HEK293 (cell line): ENCODE measurements at regions not wholly inside any gene's neighbourhood (a gene's known extent, or its start where the extent isn't known, plus 50 kb on each side); places are given as distances from the start of the nearest gene placed in this dataset.

ENCODE experiments used
- CTCF ChIA-PET: fragments of 350-600 bp; formaldehyde crosslinking; extraction: SDS; loops from one replicate; lab custom pipeline; 2021; ENCODE audit warnings: antibody characterized with exemption; lab: Yijun Ruan, JAX
- POLR2A ChIA-PET: fragments of 300-600 bp; formaldehyde crosslinking; extraction: SDS; loops from one replicate; lab custom pipeline; 2020; ENCODE audit warnings: antibody characterized with exemption, inconsistent platforms; lab: Yijun Ruan, JAX
- H3K27ac ChIP-seq: fragments of 200-500 bp; sonication (Bioruptor generic); 2 replicates; pipeline ENCODE4 v1.5.1; 2014; ENCODE audit warnings: low read depth, low read length, control low read depth, inconsistent platforms; ENCODE audit errors: extremely low read depth
- H3K36me3 ChIP-seq, 2 experiments: fragments of 200-500 bp in 1 of 2; sonication (Bioruptor generic) in 1 of 2; 1 replicate in 1 of 2; 2 replicates in 1 of 2; pipeline ENCODE4 v1.5.1; 2014 to 2017; ENCODE audit warnings: inconsistent platforms in 2 of 2, low read length in 2 of 2; ENCODE audit not compliant: control insufficient read depth in 2 of 2, insufficient read depth in 1 of 2
- H3K4me1 ChIP-seq: fragments of 200-500 bp; sonication (Bioruptor generic); 2 replicates; pipeline ENCODE4 v1.5.1; 2014; ENCODE audit warnings: mild to moderate bottlenecking, low read length, inconsistent platforms; ENCODE audit not compliant: control insufficient read depth, insufficient read depth
- H3K4me3 ChIP-seq: 2 replicates; pipeline ENCODE4 v1.5.1; 2011; ENCODE audit warnings: low read depth, mild to moderate bottlenecking, control low read depth, low read length, moderate library complexity
- H3K9me3 ChIP-seq: fragments of 200-500 bp; sonication (Bioruptor generic); 2 replicates; pipeline ENCODE4 v1.5.1; 2014; ENCODE audit warnings: low read depth, low read length, inconsistent platforms; ENCODE audit not compliant: control insufficient read depth, insufficient read depth
- KLF16 ChIP-seq: fragments of 450-650 bp; formaldehyde crosslinking; IDR thresholded peaks from 2 replicates; pipeline ENCODE4 v1.5.1; 2017; ENCODE audit warnings: missing biosample characterization, missing genetic modification characterization
- KLF8 ChIP-seq: fragments of 450-650 bp; formaldehyde crosslinking; IDR thresholded peaks from 2 replicates; pipeline ENCODE4 v1.5.1; 2016; ENCODE audit warnings: missing biosample characterization, missing genetic modification characterization
- SP2 ChIP-seq: fragments of 450-650 bp; formaldehyde crosslinking; IDR thresholded peaks from 2 replicates; pipeline ENCODE4 v1.5.1; 2016; ENCODE audit warnings: missing biosample characterization, missing genetic modification characterization
- TRIM28 ChIP-seq: IDR thresholded peaks from 2 replicates; pipeline ENCODE4 v1.6.1; 2011; ENCODE audit warnings: low read length, control low read depth, borderline replicate concordance
- ZBTB1 ChIP-seq: fragments of 450-650 bp; formaldehyde crosslinking; IDR thresholded peaks from 2 replicates; pipeline ENCODE4 v1.5.1; 2016; ENCODE audit warnings: missing biosample characterization, missing genetic modification characterization
- ZBTB48 ChIP-seq: fragments of 450-650 bp; formaldehyde crosslinking; IDR thresholded peaks from 2 replicates; pipeline ENCODE4 v1.5.1; 2016; ENCODE audit warnings: missing biosample characterization, missing genetic modification characterization
- ZFP41 ChIP-seq: fragments of 450-650 bp; formaldehyde crosslinking; IDR thresholded peaks from 2 replicates; pipeline ENCODE4 v1.5.1; 2016; ENCODE audit warnings: missing biosample characterization, missing genetic modification characterization, borderline replicate concordance
- ZIC2 ChIP-seq: fragments of 450-650 bp; formaldehyde crosslinking; IDR thresholded peaks from 2 replicates; pipeline ENCODE4 v1.5.1; 2016; ENCODE audit warnings: missing biosample characterization, missing genetic modification characterization
- ZNF175 ChIP-seq: fragments of 450-650 bp; formaldehyde crosslinking; IDR thresholded peaks from 2 replicates; pipeline ENCODE4 v1.5.1; 2016; ENCODE audit warnings: missing biosample characterization, missing genetic modification characterization
- ZNF202 ChIP-seq: fragments of 450-650 bp; formaldehyde crosslinking; IDR thresholded peaks from 2 replicates; pipeline ENCODE4 v1.5.1; 2016; ENCODE audit warnings: missing biosample characterization, missing genetic modification characterization, borderline replicate concordance
- ZNF24 ChIP-seq: fragments of 450-650 bp; formaldehyde crosslinking; IDR thresholded peaks from 2 replicates; pipeline ENCODE4 v1.5.1; 2016; ENCODE audit warnings: missing biosample characterization, missing genetic modification characterization
- ZNF324 ChIP-seq: fragments of 450-650 bp; formaldehyde crosslinking; IDR thresholded peaks from 2 replicates; pipeline ENCODE4 v1.5.1; 2016; ENCODE audit warnings: missing biosample characterization, missing genetic modification characterization
- ZNF341 ChIP-seq: fragments of 450-650 bp; formaldehyde crosslinking; IDR thresholded peaks from 2 replicates; pipeline ENCODE4; 2016; ENCODE audit warnings: low read depth, missing biosample characterization, missing genetic modification characterization
- ZNF366 ChIP-seq: fragments of 450-650 bp; formaldehyde crosslinking; conservative IDR thresholded peaks from 2 replicates; pipeline ENCODE4 v1.5.1; 2016; ENCODE audit warnings: missing biosample characterization, missing genetic modification characterization
- ZNF391 ChIP-seq: fragments of 450-650 bp; formaldehyde crosslinking; IDR thresholded peaks from 2 replicates; pipeline ENCODE4 v1.5.1; 2016; ENCODE audit warnings: low read depth, missing biosample characterization, missing genetic modification characterization, borderline replicate concordance
- ZNF513 ChIP-seq: fragments of 450-650 bp; IDR thresholded peaks from 2 replicates; pipeline ENCODE4 v1.5.1; 2018; ENCODE audit warnings: missing biosample characterization, missing genetic modification characterization
- ZNF544 ChIP-seq: fragments of 450-650 bp; formaldehyde crosslinking; IDR thresholded peaks from 2 replicates; pipeline ENCODE4 v1.5.0; 2017; ENCODE audit warnings: missing biosample characterization, missing genetic modification characterization
- ZNF560 ChIP-seq: fragments of 450-650 bp; formaldehyde crosslinking; IDR thresholded peaks from 2 replicates; pipeline ENCODE4 v1.5.1; 2017; ENCODE audit warnings: missing biosample characterization, missing genetic modification characterization, borderline replicate concordance
- ZNF626 ChIP-seq: fragments of 450-650 bp; sonication (Bioruptor Pico); formaldehyde crosslinking; IDR thresholded peaks from 2 replicates; pipeline ENCODE4 v1.5.1; 2018; ENCODE audit warnings: missing biosample characterization, missing genetic modification characterization, inconsistent platforms
- ZNF777 ChIP-seq: fragments of 450-650 bp; formaldehyde crosslinking; IDR thresholded peaks from 2 replicates; pipeline ENCODE4 v1.5.1; 2017; ENCODE audit warnings: missing biosample characterization, missing genetic modification characterization, borderline replicate concordance
- ZNF785 ChIP-seq: fragments of 450-650 bp; formaldehyde crosslinking; IDR thresholded peaks from 2 replicates; pipeline ENCODE4 v1.5.1; 2016; ENCODE audit warnings: missing biosample characterization, missing genetic modification characterization
- ZSCAN23 ChIP-seq: fragments of 450-650 bp; formaldehyde crosslinking; IDR thresholded peaks from 2 replicates; pipeline ENCODE4 v1.5.1; 2016; ENCODE audit warnings: missing biosample characterization, missing genetic modification characterization
- ZXDB ChIP-seq: fragments of 450-650 bp; formaldehyde crosslinking; IDR thresholded peaks from 2 replicates; pipeline ENCODE4 v1.5.1; 2016; ENCODE audit warnings: missing biosample characterization, missing genetic modification characterization
- TF ChIP-seq, protein P1 (sequence below): fragments of 450-650 bp; formaldehyde crosslinking; IDR thresholded peaks from 2 replicates; pipeline ENCODE4 v1.5.1; 2017; ENCODE audit warnings: missing biosample characterization, mild to moderate bottlenecking, missing genetic modification characterization, moderate library complexity
- TF ChIP-seq, protein P2 (sequence below): fragments of 450-650 bp; IDR thresholded peaks from 2 replicates; pipeline ENCODE4 v1.5.1; 2018; ENCODE audit warnings: missing biosample characterization, mild to moderate bottlenecking, missing genetic modification characterization
- TF ChIP-seq, protein P3 (sequence below): fragments of 450-650 bp; formaldehyde crosslinking; IDR thresholded peaks from 2 replicates; pipeline ENCODE4 v1.5.1; 2016; ENCODE audit warnings: missing biosample characterization, missing genetic modification characterization

DNA sequence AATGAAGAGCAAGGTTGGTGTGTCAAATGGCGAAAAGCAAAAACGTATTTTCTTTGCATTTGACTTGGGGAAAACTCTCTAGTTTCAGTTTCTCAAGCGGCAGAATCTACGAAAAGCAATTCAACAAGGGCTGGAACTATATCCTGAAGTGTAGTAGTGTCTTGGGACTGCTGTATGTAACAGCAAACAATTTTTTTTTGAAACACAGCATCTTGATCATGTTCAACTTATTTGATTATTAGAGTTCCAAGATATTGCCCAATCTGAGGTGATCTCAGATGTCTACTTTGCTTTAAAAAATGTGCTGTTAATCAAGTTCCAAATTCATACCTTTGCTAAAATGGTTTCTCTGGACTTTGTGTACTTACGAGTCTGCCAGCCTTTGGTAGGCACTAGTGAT, 120.6 kb downstream of the ZWINT start:
- Histone ChIP-seq H3K4me3 (no peak overlapping the region), H3K9me3 (no peaks in the 10 kb centered on the region), H3K4me1 (no peaks in the 10 kb centered on the region), H3K27ac (no peak overlapping the region), H3K36me3 (no peaks in the 10 kb centered on the region)
- CTCF ChIA-PET: no interaction called here
- TF ChIP-seq KLF8 (no peak), ZNF202 (no peak), ZBTB1 (no peak), ZNF24 (no peak), ZNF544 (tag by site-specific recombination) (no peak), ZIC2 (tag by site-specific recombination) (no peak), ZNF560 (tag by site-specific recombination) (no peak), ZXDB (tag by site-specific recombination) (no peak), ZNF175 (tag by site-specific recombination) (no peak), ZSCAN23 (tag by site-specific recombination) (no peak), ZFP41 (tag by site-specific recombination) (no peak), ZNF324 (tag by site-specific recombination) (no peak), ZNF513 (no peak), KLF16 (no peak), TRIM28 (no peak), ZNF391 (tag by site-specific recombination) (no peak), ZNF777 (no peak), ZNF785 (tag by site-specific recombination) (no peak)
- TF ChIP-seq, protein P1, sequence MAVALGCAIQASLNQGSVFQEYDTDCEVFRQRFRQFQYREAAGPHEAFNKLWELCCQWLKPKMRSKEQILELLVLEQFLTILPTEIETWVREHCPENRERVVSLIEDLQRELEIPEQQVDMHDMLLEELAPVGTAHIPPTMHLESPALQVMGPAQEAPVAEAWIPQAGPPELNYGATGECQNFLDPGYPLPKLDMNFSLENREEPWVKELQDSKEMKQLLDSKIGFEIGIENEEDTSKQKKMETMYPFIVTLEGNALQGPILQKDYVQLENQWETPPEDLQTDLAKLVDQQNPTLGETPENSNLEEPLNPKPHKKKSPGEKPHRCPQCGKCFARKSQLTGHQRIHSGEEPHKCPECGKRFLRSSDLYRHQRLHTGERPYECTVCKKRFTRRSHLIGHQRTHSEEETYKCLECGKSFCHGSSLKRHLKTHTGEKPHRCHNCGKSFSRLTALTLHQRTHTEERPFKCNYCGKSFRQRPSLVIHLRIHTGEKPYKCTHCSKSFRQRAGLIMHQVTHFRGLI (tag by site-specific recombination): no peak
- POLR2A ChIA-PET: no interaction called here

DNA sequence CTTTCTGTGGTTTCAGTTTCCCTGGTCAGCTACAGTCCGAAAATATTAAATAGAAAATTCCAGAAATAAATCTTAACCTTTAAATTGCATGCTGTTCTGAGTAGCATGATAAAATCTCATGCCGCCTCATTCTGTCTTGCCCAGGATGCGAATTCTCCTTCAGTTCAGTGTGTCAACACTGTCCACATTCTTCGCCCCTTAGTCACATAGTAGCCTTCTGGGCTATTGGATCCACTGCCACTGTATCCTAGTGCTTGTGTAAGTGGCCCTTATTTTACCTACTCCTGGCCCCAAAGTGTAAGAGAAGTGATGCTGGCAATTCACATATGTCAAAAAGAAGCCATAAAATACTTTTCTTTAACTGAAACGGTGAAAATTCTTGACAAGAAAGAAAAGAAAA, 129.6 kb downstream of the ZWINT start:
- ChIA-PET POLR2A (no interaction called here), CTCF (no interaction called here)
- Histone ChIP-seq H3K36me3 (no peaks in the 10 kb centered on the region), H3K4me3 (no peak overlapping the region), H3K27ac (no peak overlapping the region), H3K9me3 (no peaks in the 10 kb centered on the region), H3K4me1 (no peaks in the 10 kb centered on the region)
- TF ChIP-seq, protein P2, sequence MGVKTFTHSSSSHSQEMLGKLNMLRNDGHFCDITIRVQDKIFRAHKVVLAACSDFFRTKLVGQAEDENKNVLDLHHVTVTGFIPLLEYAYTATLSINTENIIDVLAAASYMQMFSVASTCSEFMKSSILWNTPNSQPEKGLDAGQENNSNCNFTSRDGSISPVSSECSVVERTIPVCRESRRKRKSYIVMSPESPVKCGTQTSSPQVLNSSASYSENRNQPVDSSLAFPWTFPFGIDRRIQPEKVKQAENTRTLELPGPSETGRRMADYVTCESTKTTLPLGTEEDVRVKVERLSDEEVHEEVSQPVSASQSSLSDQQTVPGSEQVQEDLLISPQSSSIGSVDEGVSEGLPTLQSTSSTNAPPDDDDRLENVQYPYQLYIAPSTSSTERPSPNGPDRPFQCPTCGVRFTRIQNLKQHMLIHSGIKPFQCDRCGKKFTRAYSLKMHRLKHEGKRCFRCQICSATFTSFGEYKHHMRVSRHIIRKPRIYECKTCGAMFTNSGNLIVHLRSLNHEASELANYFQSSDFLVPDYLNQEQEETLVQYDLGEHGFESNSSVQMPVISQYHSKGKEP (tag by site-specific recombination): no peak
- TF ChIP-seq ZBTB48 (tag by site-specific recombination) (no peak), ZNF202 (no peak), ZNF341 (tag by site-specific recombination) (no peak), ZNF626 (tag by site-specific recombination) (no peak), SP2 (tag by site-specific recombination) (no peak), KLF16 (no peak), ZNF366 (no peak)
- TF ChIP-seq, protein P1 (tag by site-specific recombination): no peak
- TF ChIP-seq, protein P3, sequence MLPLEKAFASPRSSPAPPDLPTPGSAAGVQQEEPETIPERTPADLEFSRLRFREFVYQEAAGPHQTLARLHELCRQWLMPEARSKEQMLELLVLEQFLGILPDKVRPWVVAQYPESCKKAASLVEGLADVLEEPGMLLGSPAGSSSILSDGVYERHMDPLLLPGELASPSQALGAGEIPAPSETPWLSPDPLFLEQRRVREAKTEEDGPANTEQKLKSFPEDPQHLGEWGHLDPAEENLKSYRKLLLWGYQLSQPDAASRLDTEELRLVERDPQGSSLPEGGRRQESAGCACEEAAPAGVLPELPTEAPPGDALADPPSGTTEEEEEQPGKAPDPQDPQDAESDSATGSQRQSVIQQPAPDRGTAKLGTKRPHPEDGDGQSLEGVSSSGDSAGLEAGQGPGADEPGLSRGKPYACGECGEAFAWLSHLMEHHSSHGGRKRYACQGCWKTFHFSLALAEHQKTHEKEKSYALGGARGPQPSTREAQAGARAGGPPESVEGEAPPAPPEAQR (tag by site-specific recombination): no peak
